GM21825 (cell line): ENCODE measurements at regions not wholly inside any gene's neighbourhood (a gene's known extent, or its start where the extent isn't known, plus 50 kb on each side); places are given as distances from the start of the nearest gene placed in this dataset.
A peak's percentile ranks its signal among the peaks of the same experiment; 100 is the strongest.
"Not testable (repeated sequence)": the region's sequence is repeated elsewhere in the genome, so short reads cannot be mapped to it uniquely, and the experiment has no call there.

ENCODE experiments used
- ATAC-seq: cut with Tn5 transposase; IDR thresholded peaks from one replicate; pipeline ENCODE4 v1.9.1; 2021; ENCODE audit warnings: mild to moderate bottlenecking, moderate library complexity; ENCODE audit not compliant: unreplicated experiment

DNA sequence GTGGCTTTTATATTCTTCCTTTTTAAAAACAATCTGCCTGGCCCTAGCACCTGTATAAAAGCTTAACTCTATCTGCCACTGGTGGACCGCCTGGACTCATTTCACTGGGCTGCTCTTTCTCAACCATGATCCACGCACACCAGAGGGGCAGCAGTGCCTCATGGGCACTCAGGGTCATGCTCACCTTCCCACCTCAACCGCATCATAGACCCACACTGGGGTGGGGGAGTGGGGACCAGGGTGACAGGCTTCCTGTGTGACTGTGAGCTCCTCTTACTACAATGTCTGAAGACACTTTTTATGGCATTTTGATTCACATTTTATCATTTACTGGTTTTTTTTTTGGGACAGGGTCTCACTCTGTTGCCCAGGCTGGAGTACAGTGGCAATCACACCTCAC, 4038.8 kb upstream of the TPTE start:
- ATAC-seq: not testable (repeated sequence)

DNA sequence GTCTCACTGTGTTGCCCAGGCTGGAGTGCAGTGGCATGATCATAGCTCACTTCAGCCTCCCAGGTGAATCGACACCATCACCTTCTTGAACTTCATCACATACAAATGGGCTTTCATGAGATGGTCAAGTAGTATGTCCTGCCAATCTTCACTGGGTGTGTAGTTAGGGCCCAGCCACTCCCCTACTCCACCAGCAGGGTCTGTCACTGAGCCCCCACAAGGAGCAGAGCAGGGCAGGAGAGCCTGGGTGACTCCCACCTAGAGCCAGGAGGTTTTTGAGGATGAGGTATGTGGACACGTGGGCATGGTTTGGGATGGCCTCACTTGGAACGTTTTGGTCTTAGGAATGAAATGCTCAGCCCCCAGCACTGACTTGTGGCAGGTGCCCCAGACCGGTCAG, 4037.7 kb upstream of the TPTE start:
- not testable (repeated sequence) for ATAC-seq

DNA sequence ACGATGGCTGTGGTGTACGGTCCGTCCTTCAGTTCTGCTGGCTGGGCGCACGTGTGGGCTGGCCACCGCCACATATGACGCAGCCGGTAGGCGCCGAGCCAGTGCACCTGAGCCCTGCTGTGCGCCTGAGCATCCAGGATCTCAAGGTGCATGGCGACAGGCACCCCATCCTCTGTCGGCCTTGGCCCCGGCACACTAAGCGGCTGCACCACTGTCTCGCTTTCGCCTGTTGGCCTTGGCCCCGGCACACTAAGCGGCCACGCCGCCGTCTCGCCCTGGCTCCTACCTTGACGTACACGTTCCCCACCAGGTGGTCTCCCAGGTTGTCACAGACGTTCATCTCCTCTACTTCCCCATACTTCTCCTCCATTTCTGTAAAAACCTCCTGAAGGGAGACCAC, 4034.6 kb upstream of the TPTE start:
- not testable (repeated sequence) for ATAC-seq

DNA sequence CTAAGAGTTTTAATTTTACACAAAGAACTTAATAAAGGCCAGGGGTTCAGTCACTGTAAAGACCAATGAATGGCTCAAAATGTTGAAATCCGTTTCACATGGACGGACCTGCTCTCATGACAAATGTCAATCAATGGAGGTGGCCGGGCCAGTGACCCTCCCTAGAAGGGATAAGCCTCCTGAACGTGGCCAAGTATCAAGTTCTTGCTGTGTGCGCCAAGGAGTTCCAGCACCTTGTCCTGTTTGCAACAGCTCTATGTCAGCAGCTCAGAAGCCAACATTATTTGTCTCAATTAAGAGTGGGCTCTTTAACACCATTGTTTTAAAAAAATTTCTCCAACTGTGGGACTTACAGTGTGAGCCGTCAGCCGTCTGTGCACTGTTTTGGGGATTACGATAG, 4028.7 kb upstream of the TPTE start:
- ATAC-seq: not testable (repeated sequence)

DNA sequence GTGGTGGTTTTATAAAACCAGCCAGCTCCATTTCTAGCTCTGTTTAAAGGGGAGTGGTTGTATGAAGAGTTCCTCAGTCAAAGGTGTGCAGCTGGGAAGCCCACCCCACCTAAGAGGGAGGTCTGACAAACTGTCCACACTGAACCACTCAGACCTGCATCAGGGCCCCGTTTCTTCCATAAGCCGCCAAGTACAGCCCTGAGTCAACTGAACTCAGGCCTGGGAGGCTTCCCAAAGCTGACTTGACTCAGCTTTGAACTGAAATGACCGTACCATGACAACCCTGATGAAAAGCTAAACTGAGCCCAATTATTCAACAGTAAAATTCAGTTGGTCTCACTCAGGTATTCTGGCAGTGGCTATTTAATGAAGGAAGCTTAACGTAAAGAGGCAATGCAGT, 4027.4 kb upstream of the TPTE start:
- not testable (repeated sequence) for ATAC-seq

GRCh38 chr21:6496356-6496755, 4025.0 kb upstream of the TPTE start:
- not testable (repeated sequence) for ATAC-seq

GRCh38 chr21:6498716-6499115, 4022.7 kb upstream of the TPTE start:
- ATAC-seq: peak; percentile 23

DNA sequence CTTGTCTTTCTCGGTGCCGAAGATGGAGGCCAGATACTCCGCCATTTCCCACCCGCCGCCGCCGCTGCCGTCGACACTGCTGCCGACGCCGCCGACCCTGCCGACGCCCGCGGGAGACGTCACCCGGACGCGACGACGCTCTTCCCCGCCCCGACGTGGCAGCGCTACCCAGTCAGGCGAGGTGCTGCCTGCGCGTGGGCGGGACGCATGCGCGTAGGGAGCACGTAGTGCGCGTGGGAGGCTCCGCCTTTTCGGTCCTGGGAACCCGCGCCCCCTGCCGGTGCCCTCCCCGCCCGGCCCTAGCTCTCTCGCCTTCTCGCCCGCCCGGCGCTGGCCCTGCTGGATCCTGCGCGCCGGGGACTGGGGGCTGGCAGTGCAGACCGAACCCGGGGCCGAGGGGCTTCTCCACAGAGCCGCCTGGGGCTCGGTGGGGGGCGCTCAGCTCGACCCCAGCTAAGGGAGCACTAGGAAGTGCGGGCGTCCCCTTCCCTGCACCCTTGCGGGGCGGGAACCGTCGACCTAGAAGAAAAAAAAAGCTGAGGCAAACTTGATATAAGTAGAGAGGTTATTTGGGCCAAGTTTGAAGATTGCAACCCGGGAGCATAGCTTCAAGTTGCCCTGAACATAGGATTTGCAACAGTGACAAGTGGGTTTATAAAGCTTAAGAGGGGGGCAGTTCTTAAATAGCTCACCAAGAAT, 4022.1 kb upstream of the TPTE start:
- ATAC-seq: peak; percentile 63

- ATAC-seq: not testable (repeated sequence)
These were observed 4021.5 kb upstream of the TPTE start for GRCh38 chr21:6499866-6500265.

DNA sequence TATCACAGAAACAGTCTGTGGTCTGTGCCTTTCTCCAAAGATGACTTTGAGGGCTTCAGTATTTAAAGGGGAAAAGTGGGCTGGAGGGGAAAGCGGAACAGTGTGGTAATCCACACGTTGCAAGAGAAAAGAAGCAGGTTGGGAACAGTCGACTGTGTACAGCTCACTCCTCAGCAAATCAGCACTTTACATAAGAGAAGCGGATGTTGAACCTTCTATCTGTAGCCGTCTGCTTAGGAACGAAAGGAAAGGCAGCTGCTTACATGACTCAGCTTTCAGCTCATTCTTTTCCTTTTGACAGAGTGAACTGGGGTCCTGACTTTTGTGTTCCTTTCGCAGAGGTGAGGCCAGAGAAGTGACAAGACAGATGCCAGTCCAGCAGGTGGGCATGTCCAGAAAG, 4020.7 kb upstream of the TPTE start:
- ATAC-seq: peak; percentile 42

- ATAC-seq: not testable (repeated sequence)
These were observed 4015.1 kb upstream of the TPTE start for GRCh38 chr21:6506167-6506894.

- not testable (repeated sequence) for ATAC-seq
These were observed 4013.8 kb upstream of the TPTE start for GRCh38 chr21:6507632-6508031.

- not testable (repeated sequence) for ATAC-seq
These were observed 3999.6 kb upstream of the TPTE start for GRCh38 chr21:6521777-6522176.

DNA sequence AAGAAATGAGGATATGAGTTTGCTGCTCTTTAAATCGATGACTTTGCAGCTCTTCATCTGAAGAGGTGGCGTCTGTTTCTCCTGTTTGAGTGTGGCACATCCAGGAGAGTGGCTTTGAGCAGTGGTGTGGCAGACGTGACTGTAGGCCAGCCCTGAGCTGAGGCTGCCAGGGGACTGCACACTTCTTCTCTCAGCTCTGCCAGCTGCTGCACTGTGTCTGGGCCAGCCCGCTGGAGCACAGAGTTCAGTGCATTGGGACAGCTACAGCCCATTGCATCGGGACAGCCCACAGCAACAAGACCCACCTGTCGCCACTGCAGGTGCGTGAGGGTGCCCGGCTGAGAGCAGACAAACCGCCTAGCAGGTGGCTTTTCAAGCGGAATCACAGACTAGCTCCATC, 3995.2 kb upstream of the TPTE start:
- not testable (repeated sequence) for ATAC-seq

DNA sequence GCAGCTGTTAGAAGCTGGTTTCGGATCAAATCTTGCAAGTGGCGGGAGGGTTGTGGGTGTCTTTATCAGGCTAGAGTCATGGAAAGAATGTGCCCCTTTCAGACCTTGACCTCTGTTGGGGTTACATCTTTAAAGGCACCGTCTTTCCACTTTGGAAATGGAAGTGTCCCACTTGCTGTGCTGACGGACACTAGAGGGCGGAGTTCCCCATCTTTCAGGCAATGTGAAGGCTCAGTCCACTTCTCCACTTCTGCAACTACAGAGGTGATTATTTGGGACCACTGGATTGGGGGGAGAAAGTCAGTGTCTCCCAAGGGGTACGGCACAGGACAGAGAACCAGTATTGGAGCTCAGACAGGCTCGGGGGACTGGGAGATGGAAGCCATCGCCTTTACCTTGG, 3990.7 kb upstream of the TPTE start:
- not testable (repeated sequence) for ATAC-seq

DNA sequence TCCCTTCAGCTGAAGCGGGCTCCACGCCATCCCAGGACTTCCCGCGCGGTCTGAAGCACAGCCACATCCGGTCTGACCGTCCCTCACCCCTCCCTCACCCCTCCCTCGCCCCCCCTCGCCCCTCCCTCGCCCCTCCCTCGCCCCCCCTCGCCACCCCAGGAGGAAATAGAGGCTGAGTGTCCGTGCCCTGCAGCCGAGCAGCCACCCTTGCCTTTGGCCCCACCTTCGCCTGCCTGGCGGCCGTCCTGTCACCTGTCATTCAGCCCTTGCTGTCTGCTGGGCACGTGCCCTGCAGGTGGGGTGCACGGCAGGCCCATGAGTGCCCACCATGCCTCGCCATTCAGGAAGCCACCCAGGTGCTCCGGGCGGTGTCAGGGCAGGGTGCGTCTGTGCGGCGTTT, 3988.1 kb upstream of the TPTE start:
- ATAC-seq: not testable (repeated sequence)

GRCh38 chr21:6538320-6538719, 3983.1 kb upstream of the TPTE start:
- not testable (repeated sequence) for ATAC-seq

DNA sequence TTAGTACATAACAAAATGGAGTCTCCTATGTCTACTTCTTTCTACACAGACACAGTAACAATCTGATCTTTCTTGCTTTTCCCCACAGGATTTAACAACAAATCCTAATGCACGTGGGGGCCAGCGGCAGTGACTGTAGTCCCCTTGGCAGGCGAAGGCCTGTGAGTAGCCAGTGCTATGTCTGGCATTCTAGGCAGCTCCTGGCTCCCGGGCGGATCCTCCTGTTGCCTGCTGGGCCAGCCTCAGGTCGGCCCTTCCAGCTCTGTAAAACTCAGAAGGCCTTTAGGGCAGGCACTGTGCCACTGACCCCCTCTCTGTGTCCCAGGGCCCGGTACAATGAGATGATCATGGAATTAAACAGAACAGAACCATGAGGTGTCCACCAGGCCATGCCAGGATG, 3981.7 kb upstream of the TPTE start:
- ATAC-seq: not testable (repeated sequence)

GRCh38 chr21:6541036-6541435, 3980.3 kb upstream of the TPTE start:
- ATAC-seq: not testable (repeated sequence)

DNA sequence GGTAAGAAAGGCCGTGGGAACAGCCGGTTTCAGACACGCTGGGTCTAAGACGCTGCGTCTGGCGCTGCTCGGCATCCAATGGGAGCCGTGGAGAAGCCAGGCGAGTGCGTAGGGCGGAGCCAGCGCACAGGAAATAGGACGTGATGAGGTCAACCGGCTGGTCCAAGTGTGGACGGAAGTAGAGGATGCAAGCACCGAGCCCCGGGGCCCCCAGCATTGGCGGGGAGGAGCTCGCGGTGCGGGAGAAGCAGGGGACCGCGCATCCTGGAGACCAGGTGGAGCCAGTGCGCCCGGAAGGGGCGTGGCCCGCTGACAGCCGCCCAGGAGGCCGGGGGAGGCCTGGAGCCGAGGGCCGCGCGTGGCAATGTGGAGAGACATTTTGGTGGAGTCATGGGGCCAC, 3976.1 kb upstream of the TPTE start:
- not testable (repeated sequence) for ATAC-seq

GRCh38 chr21:6551045-6551444, 3970.3 kb upstream of the TPTE start:
- ATAC-seq: not testable (repeated sequence)
